OCI-LY1 (cell line): ENCODE measurements at regions not wholly inside any gene's neighbourhood (a gene's known extent, or its start where the extent isn't known, plus 50 kb on each side); places are given as distances from the start of the nearest gene placed in this dataset.

ENCODE experiments used
- H2AFZ ChIP-seq: fragments of 200-600 bp; sonication (generic), shearing (Covaris generic); 2 replicates; pipeline ENCODE4 v1.6.0; 2014; ENCODE audit warnings: antibody characterized with exemption, mild to moderate bottlenecking, low read length
- H3F3A ChIP-seq: fragments of 200-600 bp; sonication (generic), shearing (Covaris generic); 2 replicates; pipeline ENCODE4 v1.6.0; 2014; ENCODE audit warnings: mild to moderate bottlenecking, antibody characterized with exemption, low read length, moderate library complexity; ENCODE audit not compliant: insufficient read depth
- H3K27ac ChIP-seq: fragments of 200-600 bp; sonication (generic); 2 replicates; pipeline ENCODE4 v1.5.1; 2014; ENCODE audit warnings: low read length, mixed run types, mild to moderate bottlenecking, low read depth; ENCODE audit not compliant: poor library complexity, severe bottlenecking
- H3K27me3 ChIP-seq: fragments of 200-600 bp; sonication (generic); 2 replicates; pipeline ENCODE4 v1.6.0; 2014; ENCODE audit warnings: antibody characterized with exemption, mild to moderate bottlenecking, low read length, moderate library complexity; ENCODE audit not compliant: insufficient read depth
- H3K36me3 ChIP-seq: fragments of 200-600 bp; sonication (generic); 2 replicates; pipeline ENCODE4 v1.6.1; 2014; ENCODE audit warnings: mild to moderate bottlenecking, antibody characterized with exemption, low read length, moderate library complexity, mixed read lengths; ENCODE audit not compliant: insufficient read depth
- H3K4me1 ChIP-seq: fragments of 200-600 bp; sonication (generic); 2 replicates; pipeline ENCODE4 v1.5.1; 2014; ENCODE audit warnings: mild to moderate bottlenecking, low read length, moderate library complexity; ENCODE audit not compliant: insufficient read depth, severe bottlenecking
- H3K4me2 ChIP-seq: fragments of 200-600 bp; sonication (generic), shearing (Covaris generic); 2 replicates; pipeline ENCODE4 v1.6.1; 2014; ENCODE audit warnings: low read length
- H3K4me3 ChIP-seq: fragments of 200-600 bp; sonication (generic); 2 replicates; pipeline ENCODE4 v1.5.1; 2014; ENCODE audit warnings: low read length, low read depth, mild to moderate bottlenecking, mixed read lengths; ENCODE audit not compliant: poor library complexity, severe bottlenecking
- H3K79me2 ChIP-seq: fragments of 200-600 bp; shearing (Covaris generic); 2 replicates; pipeline ENCODE4 v1.6.1; 2016; ENCODE audit warnings: mixed run types, low read length, mixed read lengths; ENCODE audit not compliant: insufficient read depth
- H3K9ac ChIP-seq: fragments of 200-600 bp; sonication (generic), shearing (Covaris generic); 2 replicates; pipeline ENCODE4 v1.6.1; 2014; ENCODE audit warnings: mild to moderate bottlenecking, low read length, mixed read lengths
- H3K9me2 ChIP-seq: fragments of 200-600 bp; sonication (generic), shearing (Covaris generic); 2 replicates; pipeline ENCODE4 v1.6.1; 2014; ENCODE audit warnings: low read depth, mild to moderate bottlenecking, low read length, mixed read lengths
- H3K9me3 ChIP-seq: fragments of 200-600 bp; shearing (Covaris generic); 2 replicates; pipeline ENCODE4 v1.6.1; 2014; ENCODE audit warnings: low read length, mixed read lengths
- H4K20me1 ChIP-seq: fragments of 200-600 bp; sonication (generic), shearing (Covaris generic); 2 replicates; pipeline ENCODE4 v1.6.0; 2016; ENCODE audit warnings: mild to moderate bottlenecking, low read length; ENCODE audit not compliant: insufficient read depth
- CTCF ChIP-seq: fragments of 200-600 bp; sonication (generic), shearing (Covaris generic); IDR thresholded peaks from 2 replicates; pipeline ENCODE4 v1.5.1; 2017; ENCODE audit warnings: mild to moderate bottlenecking, antibody characterized with exemption, low read length, moderate library complexity, mixed read lengths
- EZH2 ChIP-seq: fragments of 200-600 bp; sonication (generic), shearing (Covaris generic); IDR thresholded peaks from 2 replicates; pipeline ENCODE4 v1.8.0; 2017; ENCODE audit warnings: borderline replicate concordance, mixed run types, mild to moderate bottlenecking, antibody characterized with exemption, low read length, moderate library complexity, mixed read lengths

DNA sequence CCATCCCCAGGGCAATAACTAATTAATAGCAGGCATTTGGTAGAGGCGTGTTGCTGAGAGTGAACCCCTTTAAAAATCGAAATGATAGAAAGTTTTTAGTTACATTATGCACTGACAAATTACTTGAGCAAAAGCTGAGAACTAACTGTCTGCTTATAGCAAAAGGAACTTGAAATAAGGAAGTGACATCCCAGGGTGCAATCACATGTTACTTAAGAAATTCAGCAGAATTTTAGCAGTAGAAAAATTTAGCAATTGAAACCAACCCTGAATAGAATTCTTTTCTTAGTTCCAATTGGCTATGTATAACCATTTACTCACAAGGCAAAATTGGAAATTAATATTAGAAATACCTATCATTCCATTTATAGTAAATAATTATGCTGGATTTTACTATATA lies 139.5 kb upstream of the SAMSN1 start:
- no peaks in the 10 kb centered on the region for H4K20me1 ChIP-seq
- no peaks in the 10 kb centered on the region for H3K9me2 ChIP-seq
- peak overlapping the region; percentile 59; the same call in 1 of the 2 replicates for H2AFZ ChIP-seq
- H3K36me3 ChIP-seq, result no peaks in the 10 kb centered on the region
- no peak overlapping the region; the same call in 1 of the 2 replicates for H3K9ac ChIP-seq
- H3K27me3 ChIP-seq, result no peaks in the 10 kb centered on the region
- H3K4me1 ChIP-seq, result peaks cover 57% of the 10 kb centered on the region
- no peaks in the 10 kb centered on the region for H3K9me3 ChIP-seq
- no peaks in the 10 kb centered on the region for H3F3A ChIP-seq
- H3K79me2 ChIP-seq, result no peaks in the 10 kb centered on the region
- no peak overlapping the region for H3K4me3 ChIP-seq
- H3K4me2 ChIP-seq, result peak overlapping the region; percentile 44
- H3K27ac ChIP-seq, result peak overlapping the region; percentile 82
- no peak for TF ChIP-seq CTCF
- no peak for TF ChIP-seq EZH2

GRCh38 chr21:14684071-14684470 lies 138.0 kb upstream of the SAMSN1 start:
- Histone ChIP-seq H4K20me1 (no peaks in the 10 kb centered on the region), H3K36me3 (no peaks in the 10 kb centered on the region), H2AFZ (no peak overlapping the region), H3K27ac (peak overlapping the region; percentile 82), H3K79me2 (no peaks in the 10 kb centered on the region), H3K27me3 (no peaks in the 10 kb centered on the region), H3K4me3 (no peak overlapping the region), H3K4me2 (peak overlapping the region; percentile 41), H3K9ac (peak overlapping the region; percentile 31; the same call in 1 of the 2 replicates), H3K9me2 (no peaks in the 10 kb centered on the region), H3K4me1 (peaks cover 55% of the 10 kb centered on the region), H3F3A (no peaks in the 10 kb centered on the region), H3K9me3 (no peaks in the 10 kb centered on the region)
- TF ChIP-seq CTCF, result no peak
- no peak for TF ChIP-seq EZH2

GRCh38 chr21:14683063-14683462 lies 136.9 kb upstream of the SAMSN1 start:
- H3K4me2 ChIP-seq, result no peak overlapping the region

More at GRCh38 chr21:14683063-14683462, 136.9 kb upstream of the SAMSN1 start:
- H4K20me1 ChIP-seq, result no peaks in the 10 kb centered on the region
- no peaks in the 10 kb centered on the region for H3K79me2 ChIP-seq
- H3K36me3 ChIP-seq, result no peaks in the 10 kb centered on the region
- no peaks in the 10 kb centered on the region for H3K27me3 ChIP-seq
- no peaks in the 10 kb centered on the region for H3K9me2 ChIP-seq
- TF ChIP-seq CTCF, result no peak
- no peak for TF ChIP-seq EZH2
- H3K4me3 ChIP-seq, result no peak overlapping the region
- no peak overlapping the region for H3K27ac ChIP-seq
- H3F3A ChIP-seq, result no peaks in the 10 kb centered on the region
- no peak overlapping the region for H3K9ac ChIP-seq
- H3K9me3 ChIP-seq, result no peaks in the 10 kb centered on the region
- peaks cover 53% of the 10 kb centered on the region for H3K4me1 ChIP-seq
- no peak overlapping the region for H2AFZ ChIP-seq
